ENCODE measurements at regions not wholly inside any gene's neighbourhood (a gene's known extent, or its start where the extent isn't known, plus 50 kb on each side); places are given as distances from the start of the nearest gene placed in this dataset.

DNA sequence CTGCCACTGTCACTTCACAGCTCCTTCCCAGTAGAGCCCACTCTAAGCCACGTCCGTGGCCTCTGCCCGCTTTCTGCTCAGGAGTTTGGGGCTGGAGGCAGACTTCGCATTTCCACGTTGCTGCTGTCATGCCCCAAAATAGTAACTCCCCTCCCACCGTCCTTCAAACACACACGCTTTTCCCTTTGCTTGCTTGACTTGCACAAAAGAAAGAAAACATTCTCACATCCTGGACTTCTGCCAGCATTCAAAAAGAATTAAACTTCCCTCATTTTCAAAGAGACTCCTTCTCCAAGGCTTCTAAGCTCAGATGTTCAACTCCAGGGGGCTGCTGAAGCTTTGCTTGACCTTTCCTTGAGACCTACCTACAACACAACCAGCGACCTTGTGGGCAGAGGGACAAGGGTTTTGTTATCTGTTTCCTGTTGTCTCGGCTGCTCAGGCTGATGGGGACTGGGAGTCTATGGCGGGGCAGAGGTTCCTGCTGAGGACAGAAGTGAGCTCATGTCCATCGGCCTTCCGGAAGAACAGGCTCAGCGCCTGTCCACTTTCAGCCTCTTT, 263.8 kb upstream of the FOXQ1 start:
- peaks cover 7% of the 10 kb centered on the region for H3K4me1 ChIP-seq
- no peaks in the 10 kb centered on the region for H3K36me3 ChIP-seq
- peak overlapping the region; percentile 10 for H3K4me3 ChIP-seq
- H3K9me3 ChIP-seq (replicated peaks) = no peaks in the 10 kb centered on the region
- TF ChIP-seq, protein P1, sequence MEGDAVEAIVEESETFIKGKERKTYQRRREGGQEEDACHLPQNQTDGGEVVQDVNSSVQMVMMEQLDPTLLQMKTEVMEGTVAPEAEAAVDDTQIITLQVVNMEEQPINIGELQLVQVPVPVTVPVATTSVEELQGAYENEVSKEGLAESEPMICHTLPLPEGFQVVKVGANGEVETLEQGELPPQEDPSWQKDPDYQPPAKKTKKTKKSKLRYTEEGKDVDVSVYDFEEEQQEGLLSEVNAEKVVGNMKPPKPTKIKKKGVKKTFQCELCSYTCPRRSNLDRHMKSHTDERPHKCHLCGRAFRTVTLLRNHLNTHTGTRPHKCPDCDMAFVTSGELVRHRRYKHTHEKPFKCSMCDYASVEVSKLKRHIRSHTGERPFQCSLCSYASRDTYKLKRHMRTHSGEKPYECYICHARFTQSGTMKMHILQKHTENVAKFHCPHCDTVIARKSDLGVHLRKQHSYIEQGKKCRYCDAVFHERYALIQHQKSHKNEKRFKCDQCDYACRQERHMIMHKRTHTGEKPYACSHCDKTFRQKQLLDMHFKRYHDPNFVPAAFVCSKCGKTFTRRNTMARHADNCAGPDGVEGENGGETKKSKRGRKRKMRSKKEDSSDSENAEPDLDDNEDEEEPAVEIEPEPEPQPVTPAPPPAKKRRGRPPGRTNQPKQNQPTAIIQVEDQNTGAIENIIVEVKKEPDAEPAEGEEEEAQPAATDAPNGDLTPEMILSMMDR (IDR thresholded peaks at IDR 0.05; ENCODE audit: borderline replicate concordance) = no peak
- H3K27ac ChIP-seq (replicated peaks) = no peak overlapping the region
- no peak for DNase-seq
- H3K27me3 ChIP-seq (ENCODE audit: low read depth) = peaks cover 49% of the 10 kb centered on the region
- intact Hi-C loops (cut with micrococcal nuclease) = no loop called here

DNA sequence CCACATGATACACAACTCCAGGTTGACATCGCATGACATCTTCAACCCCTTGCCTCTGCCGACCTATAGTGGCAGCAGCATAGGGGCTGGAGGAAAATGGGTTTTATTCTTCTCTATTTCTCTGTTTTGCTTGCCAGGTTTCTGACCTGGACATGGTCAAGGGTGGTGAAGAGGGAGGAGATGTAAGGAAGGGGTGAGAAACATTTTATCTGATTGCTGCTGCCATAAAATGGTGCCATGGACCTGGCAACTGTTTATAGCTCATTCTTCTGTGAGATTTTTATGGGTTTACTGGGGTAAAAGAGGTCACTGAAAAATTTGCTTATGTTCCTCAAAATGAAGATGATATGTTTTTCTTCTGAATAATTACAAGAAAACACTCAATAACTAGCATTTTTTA, 266.7 kb upstream of the FOXQ1 start:
- no peak for DNase-seq
- peaks cover 7% of the 10 kb centered on the region for H3K4me1 ChIP-seq
- TF ChIP-seq, protein P1 (IDR thresholded peaks at IDR 0.05; ENCODE audit: borderline replicate concordance) = no peak
- no peak overlapping the region for H3K4me3 ChIP-seq
- H3K9me3 ChIP-seq (replicated peaks) = no peaks in the 10 kb centered on the region
- H3K27me3 ChIP-seq (ENCODE audit: low read depth) = peaks cover 62% of the 10 kb centered on the region
- H3K27ac ChIP-seq (replicated peaks) = no peak overlapping the region
- H3K36me3 ChIP-seq = no peaks in the 10 kb centered on the region
- intact Hi-C loops (cut with micrococcal nuclease) = no loop called here

DNA sequence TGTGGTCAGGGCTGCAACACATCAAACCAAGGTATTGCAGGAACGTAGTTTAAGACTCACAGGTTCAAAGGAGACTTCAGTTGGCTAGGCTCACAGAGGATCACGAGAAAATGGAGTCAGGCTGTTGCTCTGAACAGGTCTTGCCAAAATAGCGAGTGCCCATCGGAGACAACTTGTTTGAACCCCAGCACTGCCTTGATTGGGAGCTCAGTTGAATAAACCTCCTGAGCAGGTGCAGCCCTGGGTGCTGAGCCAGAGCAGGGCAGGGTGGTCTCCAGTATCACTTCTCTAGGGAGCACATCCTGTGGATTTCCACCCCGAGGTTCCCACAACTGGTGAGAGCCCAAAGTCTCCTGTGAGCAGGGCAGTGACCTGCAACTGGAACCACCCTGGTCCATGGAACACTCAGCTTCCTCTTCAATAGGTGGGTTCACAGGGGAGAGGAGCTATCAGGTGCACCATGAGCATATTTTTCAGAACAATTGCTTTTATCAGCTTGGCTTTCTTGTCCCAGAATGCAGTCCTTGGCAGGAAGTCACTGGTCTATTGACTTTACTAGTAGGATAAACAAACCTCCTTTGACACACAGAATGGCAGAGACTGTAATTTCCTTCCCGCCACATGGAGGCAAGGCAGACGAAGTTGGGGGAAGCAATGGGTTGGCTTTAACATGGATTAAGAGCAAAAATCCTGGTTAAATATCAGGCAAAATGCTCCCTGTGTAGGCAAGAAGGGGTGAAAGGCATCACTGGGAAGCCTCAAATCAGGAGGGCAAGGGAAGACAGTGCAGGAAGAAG, 267.7 kb upstream of the FOXQ1 start:
- Histone ChIP-seq H3K4me3 (no peak overlapping the region), H3K9me3 (replicated peaks) (no peaks in the 10 kb centered on the region), H3K27me3 (ENCODE audit: low read depth) (peaks cover 72% of the 10 kb centered on the region), H3K4me1 (peaks cover 7% of the 10 kb centered on the region), H3K27ac (replicated peaks) (no peak overlapping the region), H3K36me3 (no peaks in the 10 kb centered on the region)
- TF ChIP-seq, protein P1 (IDR thresholded peaks at IDR 0.05; ENCODE audit: borderline replicate concordance) = no peak
- intact Hi-C loops (cut with micrococcal nuclease) = no loop called here
- no peak for DNase-seq

DNA sequence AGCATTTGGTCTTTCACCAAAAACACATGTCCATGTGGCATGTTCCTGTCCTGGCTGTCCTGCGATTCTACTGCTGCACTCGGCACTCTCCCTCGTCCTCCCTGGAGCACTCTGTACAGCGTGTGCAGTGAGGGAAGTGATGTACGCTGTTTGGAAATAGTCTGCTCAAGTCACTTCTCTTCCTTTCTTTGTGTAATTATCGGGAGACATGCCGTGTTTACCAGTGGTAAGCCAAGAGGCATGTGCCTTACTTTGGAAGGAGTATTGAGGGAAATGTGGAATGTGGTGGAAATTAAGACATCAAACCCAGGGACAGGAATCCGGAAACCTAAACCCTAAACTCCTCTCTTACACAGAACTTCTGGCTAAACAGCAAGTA, 268.5 kb upstream of the FOXQ1 start:
- Histone ChIP-seq H3K27ac (replicated peaks) (no peak overlapping the region), H3K27me3 (ENCODE audit: low read depth) (peaks cover 78% of the 10 kb centered on the region), H3K4me3 (no peak overlapping the region), H3K4me1 (peaks cover 7% of the 10 kb centered on the region), H3K36me3 (no peaks in the 10 kb centered on the region), H3K9me3 (replicated peaks) (no peaks in the 10 kb centered on the region)
- intact Hi-C loops (cut with micrococcal nuclease) = no loop called here
- DNase-seq = no peak
- TF ChIP-seq, protein P1 (IDR thresholded peaks at IDR 0.05; ENCODE audit: borderline replicate concordance) = no peak

DNA sequence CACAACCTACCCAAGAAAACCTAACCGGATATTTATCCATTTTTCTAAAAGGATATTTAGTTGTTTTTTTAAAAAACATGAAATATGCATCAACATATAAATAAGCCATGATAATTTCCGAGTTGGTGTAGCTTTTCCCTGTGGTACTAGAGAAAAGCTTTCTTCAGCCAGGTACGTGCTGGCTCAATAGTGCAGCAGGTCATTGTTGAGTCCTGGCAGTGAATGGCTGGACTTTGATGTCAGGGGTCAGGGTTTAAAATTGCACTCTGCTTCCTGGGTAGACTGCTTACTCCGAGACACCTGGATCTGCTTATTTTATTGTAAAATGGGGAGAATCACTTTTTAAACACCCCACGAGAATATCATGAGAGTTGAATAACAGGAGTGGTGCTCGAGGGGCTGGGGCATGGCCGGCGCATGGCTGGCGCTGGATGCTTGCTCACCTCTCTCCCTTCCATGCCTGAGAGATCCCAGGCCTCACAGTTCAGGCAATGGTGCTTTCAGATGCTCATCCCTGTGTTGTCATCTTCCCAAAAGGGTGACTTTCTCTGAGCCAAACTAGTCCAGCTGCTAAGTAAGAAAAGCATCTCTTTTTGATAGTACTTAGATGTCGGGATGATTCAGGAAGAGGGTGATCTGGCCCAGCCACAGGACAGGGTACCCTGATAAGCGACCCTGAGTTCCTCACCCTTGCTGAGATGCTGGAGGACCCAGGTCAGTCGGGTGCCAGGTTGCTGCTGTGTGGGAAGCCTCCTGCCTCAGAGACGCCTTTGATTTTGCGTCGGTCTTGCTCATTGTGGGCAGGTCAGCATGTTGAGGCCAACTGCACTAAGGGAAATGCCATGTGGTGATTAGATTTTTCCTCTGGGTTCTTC, 269.1 kb upstream of the FOXQ1 start:
- Histone ChIP-seq H3K36me3 (no peaks in the 10 kb centered on the region), H3K27me3 (ENCODE audit: low read depth) (peaks cover 83% of the 10 kb centered on the region), H3K9me3 (replicated peaks) (no peaks in the 10 kb centered on the region), H3K27ac (replicated peaks) (no peak overlapping the region), H3K4me1 (peaks cover under 1% of the 10 kb centered on the region), H3K4me3 (no peak overlapping the region)
- TF ChIP-seq, protein P1 (IDR thresholded peaks at IDR 0.05; ENCODE audit: borderline replicate concordance) = no peak
- no peak for DNase-seq
- intact Hi-C loops (cut with micrococcal nuclease) = no loop called here

All from left ventricle myocardium inferior (tissue), 1 donor.